G401.6 (cell line): ENCODE measurements at regions not wholly inside any gene's neighbourhood (a gene's known extent, or its start where the extent isn't known, plus 50 kb on each side); places are given as distances from the start of the nearest gene placed in this dataset.

Experiments
- FAIRE-seq: peaks from 2 replicates; lab custom pipeline; 2012; peaks lifted over from hg19 to GRCh38; lab: Jason Lieb, UNC

DNA sequence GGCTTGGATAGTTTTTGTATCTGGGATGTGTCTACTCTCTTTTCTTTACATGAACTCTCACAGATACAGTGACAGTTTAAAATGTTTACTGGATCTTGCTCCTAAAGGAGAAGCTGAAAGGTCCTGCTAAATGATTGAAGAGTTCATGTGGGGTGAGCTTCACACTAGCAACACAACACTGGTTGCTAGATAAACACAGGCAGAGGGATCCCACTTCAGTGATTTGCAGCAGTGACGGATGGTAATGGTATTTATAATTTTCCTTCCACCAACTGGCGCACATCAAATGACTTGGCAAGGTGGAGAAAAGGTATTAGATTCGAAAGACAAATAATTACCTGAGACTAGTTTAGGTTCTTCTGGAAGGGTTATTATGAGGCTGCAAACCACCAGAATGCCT lies 270.2 kb downstream of the TBX15 start:
- no peak for FAIRE-seq

DNA sequence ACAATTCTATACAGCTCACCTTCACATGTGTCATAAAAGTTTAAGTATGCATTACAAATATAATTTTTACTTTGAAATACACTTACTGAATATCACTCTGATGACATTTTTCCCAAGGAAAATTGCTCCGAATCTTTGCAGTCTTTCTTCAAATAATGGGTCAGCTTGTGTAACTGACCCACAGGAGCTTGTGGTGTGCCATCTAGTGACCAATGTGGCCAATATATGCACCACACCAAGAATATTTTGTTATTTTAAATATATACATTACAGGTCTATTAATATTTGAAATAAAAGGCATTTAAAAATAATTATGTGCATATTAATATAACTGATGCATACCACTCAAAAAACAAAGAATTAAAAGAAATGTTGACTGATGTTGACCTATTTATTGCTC lies 271.4 kb downstream of the TBX15 start:
- FAIRE-seq, result no peak

DNA sequence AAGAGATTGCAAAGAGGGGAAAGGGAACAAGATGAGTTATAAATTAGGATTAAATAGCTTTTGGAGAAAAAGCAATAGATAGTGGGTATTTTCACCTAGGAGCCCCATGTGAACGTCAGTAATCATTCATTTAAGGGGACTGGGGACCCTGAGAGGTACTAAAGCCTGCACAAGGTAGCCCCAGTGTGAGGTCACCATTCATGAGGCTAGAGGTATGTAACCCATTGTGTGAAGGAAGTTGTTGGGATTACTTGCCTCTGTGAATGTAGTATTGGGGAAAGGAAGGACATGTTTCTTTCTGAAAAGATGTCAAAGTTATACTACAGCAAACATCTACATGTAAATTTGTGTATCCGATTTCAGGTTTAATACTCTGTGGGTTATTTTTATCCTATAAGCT lies 276.8 kb downstream of the TBX15 start:
- FAIRE-seq, result no peak

DNA sequence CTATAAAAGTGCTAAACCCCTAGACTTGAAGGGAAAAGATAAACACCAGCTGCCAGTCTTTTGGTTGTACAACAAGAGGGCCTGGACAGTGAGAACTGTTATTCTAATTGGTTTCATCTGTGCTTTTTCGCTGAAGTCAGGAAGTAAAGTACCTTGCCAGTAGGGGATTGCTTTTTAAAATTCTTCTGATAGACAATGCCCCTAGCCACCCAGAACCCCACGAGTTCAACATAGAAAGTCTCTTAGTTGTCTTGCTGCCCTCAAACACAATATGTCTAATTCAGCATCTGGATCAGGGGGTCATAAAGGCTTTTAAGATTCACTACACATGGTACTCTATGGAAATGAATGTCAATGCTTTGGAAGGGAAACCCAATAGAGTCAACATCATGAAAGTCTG lies 289.2 kb downstream of the TBX15 start:
- no peak for FAIRE-seq

DNA sequence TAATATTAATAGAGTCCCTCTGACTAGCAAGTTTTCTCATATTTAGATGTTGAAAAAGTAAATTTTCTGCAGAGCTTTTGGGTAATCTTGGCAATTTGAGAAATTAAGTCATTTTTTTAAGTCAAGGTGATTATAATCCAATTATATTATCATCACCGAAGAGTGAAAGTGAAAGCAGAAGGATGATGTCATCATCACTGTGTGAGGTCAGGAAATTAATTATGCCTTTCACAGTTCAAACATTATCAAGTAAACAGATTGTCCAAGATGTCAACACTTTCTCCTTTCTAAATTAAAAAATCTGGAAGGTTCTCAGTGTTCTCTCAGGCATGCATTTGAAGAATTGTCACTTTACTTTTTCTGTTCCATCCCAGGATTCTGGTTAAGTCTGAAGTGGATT lies 296.0 kb downstream of the TBX15 start:
- no peak for FAIRE-seq

DNA sequence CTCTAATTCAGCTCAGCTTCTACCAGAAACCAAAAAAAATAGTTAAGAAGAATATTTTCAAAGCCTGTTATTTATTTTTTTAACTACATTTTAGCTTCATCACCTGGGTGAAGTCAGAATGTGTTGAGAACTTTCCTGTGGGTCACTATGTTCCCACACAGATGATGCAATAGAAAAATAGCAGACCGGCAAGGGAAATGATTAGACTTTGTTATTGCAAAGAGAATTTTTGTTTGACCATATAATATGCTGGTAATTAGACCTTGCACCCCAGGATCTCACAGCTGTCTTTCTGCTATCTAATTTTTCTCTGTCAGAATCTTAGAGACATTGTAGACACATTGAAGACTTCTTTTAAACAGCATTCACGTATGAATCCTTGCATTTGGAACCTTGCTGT lies 299.3 kb downstream of the TBX15 start:
- no peak for FAIRE-seq

DNA sequence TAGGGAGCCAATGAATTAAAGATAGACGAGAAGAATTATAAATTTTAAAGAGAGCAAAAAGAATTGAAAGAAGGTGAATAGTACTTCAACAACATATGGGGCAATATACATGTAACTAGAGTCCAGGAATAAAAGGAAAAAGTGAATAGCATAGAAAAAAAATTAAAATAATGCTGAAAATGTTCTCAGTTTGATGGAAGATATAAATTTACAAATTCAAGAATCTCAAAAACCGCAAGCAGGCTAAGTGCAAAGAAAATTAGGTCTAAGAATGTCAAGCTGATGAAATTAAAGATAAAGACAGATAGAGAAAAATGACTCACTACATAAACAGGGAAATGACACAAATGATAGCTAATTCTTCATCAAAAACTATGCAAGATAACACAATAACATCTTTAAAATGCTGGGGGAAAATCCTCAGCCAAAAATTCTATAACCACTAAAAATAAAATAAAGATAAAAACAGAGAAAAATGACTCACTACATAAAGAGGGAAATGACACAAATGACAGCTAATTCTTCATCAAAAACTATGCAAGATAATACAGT lies 326.3 kb downstream of the TBX15 start:
- FAIRE-seq, result no peak

DNA sequence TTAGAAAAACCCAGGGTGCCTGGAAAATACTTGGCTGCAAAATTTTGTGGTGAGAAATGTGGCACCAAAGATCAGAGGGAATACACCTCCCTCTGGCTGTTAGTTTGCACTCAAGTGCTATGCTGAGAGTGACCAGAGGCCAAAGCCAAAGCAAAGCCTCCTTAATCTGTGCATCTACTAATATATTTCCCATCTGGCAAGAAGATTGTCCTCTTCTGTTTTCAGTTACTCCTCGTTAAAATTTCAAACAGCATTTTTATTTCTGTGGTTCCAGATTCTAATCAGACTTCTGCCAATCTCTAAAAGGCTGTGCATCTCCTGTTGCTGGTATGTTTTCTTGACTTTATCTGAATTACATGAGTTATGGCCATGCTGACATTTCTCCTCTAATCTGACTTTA lies 327.4 kb downstream of the TBX15 start:
- no peak for FAIRE-seq

DNA sequence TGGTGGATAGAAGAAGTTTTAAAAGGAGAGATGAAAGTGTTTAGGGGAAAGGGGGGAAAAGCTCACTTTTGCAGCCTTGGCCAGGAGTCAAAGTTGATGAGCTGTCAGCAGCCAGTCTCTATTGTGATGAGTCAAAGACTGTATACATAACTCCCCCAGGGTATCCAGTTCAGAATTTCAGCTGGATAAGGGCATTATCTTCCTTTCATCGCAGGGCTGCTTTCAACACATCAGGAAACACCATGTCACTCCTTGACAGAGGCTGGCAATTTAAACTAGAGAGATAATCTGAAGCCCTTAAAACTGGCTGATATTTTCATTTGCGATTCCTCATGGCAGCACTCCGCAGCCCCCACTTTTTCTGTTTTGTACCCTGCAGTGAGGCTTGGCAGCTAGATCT lies 328.5 kb downstream of the TBX15 start:
- FAIRE-seq, result no peak

DNA sequence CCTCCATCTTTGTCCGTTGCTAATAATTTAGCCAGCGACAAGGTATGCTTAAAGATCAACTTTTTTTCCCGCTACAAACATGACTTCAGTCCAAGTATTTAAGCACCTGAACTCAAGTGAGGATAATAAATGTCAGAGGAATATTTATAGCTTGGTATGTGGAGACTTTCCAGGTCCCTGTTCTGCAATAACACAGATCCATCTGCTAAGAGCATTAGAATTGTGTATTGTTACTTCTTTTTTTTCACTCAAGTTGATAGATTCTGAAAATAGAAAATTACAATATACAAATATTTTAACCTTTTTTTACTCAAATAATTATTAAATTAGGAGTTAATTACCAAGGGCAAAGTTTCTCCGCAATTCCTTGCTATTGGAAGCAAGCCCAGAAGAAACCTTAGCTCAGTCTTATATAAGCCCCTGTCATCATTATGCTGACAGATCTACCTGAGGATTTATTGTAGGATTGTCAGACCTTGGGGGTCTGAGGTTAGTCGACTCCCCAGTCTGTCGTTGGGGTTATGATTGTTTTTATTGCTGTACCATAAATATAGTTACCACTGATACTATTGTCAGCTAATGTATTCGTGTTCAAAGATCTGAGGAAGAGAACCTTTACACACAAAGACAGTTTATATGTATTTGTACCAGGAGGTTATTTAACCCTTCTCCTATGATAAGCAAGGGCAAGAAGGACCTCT lies 337.9 kb downstream of the TBX15 start:
- no peak for FAIRE-seq

DNA sequence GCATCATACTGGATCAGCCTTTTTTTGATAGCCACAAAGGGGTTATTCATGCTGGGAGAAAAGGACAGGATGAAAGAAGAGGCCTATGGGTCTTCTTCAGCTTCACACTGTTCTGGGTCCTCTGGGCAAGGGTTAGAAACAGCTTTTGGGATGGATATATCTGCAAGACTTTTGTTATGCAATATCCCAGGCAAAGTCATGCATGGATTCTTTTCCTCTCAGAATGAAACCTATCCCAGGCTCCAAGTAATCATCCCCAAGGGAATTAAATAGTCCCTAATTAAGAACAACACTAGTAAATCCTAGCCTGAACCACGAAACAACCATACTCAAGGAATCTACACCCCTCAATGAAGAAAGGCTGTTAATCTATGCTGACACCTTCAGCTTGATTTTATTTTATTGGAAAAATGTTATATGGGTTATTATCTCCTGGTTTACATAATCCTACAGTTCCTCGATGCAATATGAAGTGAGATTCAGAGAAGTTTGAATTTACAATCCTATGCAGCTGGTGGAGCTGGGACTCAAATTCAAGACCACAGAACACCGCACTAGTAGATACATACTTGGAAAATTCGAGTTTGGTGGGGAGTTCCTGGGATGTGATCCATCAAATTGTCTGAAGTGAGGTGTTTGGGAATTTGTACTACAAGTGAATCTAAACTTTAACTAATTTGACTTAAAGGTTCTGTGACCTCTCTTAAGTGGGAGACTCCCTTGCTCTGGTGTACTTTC lies 338.6 kb downstream of the TBX15 start:
- FAIRE-seq, result no peak

DNA sequence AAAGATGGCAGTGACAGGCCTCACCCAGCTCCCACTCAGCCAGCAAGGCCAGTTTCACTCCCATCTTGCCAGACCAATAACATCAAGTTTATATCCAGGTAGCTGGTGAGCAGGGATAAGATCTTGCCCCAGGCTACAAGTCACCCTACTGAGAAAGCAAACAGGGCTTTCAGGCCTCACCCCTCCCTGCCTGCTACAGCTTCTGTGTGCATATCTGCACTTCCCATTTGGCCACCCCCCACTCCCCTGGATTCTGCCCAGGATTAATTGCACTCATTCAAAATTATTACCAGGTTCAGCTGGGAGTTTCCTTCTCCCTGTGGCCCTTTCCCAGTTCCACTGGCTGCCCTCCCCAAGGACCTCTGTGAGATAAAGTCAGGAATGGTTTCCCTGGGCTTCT lies 352.1 kb downstream of the TBX15 start:
- no peak for FAIRE-seq

DNA sequence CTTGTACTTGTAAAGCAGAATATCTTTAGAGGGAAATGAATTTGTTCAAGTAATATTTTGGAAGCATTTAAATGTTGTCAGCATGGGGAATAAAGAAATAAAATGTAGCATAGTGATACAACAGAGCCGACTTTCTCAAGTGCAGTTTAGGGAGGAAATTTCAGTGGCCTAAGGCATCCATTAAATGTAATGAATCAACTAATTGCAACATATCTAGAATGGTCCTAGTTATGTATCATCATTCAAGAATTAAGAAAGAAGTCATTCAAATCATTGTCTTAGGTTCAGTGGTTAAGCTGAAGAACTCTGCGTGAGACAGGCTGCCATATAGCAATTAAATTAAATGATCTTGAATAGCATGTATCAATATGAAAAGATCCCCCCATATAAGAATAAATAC lies 360.7 kb downstream of the TBX15 start:
- no peak for FAIRE-seq

DNA sequence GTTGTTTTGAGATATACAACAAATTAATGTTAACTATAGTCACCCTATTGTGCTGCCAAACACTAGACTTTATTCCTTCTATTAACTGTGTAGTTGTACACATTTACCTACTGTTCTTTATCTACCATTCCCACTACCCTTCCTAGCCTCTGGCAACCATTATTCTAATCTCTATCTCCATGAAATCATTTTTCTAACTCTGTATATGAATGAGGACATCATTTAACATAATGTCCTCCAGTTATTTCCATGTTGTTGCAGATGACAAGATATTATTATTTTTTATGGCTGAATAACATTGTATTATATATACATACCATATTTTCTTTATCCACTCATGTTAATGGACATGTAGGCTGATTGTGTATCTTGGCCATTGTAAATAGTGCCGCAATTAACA lies 366.3 kb downstream of the TBX15 start:
- no peak for FAIRE-seq

DNA sequence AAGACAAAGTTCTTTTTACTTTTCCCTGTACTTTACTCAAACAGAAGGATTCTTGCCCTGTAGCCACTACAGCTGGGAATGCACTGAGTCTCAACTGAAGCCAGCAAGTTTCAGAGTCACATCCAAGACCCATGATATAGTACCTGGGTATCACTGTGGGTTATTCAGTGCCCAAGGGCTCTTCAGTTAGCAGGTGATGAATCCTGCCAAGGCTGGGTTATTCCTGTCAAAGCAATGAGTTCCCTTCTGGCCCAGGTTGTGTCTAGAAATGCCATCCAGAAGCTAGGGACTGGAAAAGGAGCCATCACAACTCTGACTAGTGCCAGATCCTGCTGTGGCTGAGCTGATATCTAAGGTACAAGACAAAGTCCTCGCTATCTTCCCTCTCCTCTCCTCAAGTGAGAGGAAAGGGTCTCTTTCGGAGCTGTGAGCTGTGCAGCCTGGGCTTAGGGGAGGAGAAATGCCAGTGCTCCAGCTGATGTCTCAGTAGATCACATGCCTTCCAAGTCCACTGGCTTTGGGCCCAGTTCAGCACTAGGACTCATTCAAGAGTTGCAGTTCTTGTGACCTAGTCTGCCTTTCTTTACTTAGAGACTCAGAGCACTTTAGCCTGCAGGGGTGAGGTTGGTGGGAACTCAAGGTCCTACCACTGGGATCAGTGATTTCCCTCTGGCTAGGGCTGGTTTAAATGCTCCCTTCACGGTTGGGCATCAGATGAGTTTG lies 369.4 kb downstream of the TBX15 start:
- FAIRE-seq, result no peak

DNA sequence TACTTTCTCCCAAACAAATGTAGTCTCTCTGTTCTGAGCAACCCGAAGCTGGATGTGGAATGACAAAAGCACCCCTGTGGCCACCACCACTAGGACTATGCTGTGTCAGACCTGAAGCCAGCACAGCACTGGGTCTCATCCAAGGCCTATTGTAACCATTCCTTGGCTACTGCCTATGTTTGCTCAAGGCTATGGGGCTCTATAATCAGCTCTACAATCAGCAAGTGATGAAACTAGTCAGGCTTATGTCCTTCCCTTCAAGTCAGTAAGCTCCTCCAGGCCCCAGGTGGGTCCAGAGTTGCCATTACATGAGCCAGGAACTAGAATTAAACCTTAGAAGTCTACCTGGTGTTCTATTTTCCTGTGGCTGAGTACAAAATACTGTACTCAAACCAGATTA lies 370.2 kb downstream of the TBX15 start:
- no peak for FAIRE-seq

DNA sequence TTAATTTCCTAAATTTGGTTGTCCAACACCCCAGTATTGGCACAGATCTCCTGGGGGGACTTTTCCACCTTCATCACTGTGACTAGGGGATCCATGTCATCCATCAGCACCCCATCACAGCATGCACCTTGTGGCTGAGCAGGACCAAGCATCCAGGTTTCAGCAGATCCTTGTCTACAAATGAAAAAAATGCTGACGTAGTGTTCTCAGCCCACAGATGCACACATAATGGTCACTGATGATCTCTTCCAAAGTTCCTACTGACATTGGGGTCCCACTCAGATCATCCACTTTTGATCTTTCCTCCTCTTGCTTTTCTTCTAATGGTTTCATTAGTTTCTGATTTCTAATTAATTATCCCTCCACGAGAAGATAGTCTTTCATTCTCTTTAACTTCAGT lies 373.1 kb downstream of the TBX15 start:
- no peak for FAIRE-seq

DNA sequence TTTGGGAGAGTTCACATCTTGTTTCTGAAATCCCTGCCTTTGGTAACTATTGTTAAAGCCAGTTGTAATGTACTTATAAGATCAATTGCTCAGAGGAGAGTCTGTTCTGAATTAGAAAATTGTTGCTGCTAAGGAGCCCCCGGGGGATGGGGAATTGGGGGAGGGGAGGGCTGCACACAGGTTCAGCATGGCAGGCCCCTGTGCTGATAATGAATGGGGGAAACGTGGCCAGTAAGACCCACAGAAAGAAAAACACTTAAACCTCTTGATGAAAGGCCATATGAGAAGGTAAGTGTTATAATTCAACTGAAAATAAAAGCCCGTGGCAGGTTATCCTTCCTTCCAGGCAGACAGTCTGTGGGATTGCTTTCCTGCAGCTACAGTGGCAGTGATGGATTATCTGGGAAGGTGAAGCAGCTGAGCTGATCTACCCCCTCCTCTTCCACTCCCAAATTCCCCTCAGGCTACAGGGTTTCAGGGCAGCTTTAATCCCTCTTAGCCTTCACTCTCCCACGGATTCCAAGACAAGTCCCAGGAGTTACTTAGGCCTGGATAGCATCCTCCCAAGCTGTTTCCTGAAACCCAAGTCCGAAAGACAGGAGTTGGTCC lies 398.8 kb downstream of the TBX15 start:
- FAIRE-seq, result no peak

DNA sequence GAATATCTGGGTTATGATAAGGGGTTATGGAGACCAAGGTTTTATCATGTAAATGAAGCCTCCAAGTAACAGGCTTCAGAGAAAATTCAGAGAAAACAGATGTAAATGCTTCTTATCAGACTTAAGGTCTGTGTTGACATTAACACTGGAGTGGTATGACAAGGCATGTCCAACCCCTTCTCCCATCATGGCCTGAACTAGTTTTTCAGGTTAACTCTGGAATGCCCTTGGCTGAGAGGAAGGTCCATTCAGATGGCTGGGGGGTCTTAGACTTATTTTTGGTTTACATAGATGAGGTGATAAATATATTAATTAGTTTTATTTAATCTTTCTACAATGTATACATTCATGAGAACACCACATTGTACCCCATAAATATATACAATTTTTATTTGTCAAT lies 399.6 kb downstream of the TBX15 start:
- no peak for FAIRE-seq

DNA sequence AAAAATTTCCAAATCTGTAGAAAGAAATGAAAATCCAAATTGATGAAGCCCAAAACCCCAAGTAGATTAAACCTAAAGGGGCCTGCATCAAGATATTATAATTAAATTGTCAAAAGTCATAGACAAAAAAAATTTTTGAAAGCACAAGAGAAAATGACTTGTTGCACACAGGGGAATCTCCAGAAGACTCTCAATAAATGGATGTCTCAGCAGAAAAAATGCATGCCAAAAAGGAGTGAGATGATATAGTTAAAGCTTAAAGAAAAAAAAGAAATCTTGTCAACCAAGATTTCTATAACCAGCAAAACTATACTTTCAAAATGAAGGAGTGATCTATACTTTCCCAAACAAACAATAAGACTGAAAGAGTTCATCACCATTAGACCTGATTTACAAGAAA lies 393.2 kb upstream of the SPAG17 start:
- no peak for FAIRE-seq

DNA sequence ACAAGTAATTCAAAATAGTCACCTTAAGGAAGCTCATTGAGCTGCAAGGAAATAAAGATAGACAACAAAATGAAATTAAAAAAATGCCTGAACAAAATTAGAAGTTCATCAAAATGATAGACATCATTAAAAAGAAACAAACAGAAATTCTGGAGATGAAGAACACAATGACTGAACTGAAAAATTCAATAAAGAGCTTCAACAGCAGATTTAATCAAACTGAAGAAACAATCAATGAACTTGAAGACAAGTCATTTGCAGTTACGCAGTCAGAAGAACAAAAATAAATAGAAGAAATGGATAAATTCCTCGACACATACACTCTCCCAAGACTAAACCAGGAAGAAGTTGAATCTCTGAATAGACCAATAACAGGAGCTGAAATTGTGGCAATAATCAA lies 390.0 kb upstream of the SPAG17 start:
- FAIRE-seq, result no peak

DNA sequence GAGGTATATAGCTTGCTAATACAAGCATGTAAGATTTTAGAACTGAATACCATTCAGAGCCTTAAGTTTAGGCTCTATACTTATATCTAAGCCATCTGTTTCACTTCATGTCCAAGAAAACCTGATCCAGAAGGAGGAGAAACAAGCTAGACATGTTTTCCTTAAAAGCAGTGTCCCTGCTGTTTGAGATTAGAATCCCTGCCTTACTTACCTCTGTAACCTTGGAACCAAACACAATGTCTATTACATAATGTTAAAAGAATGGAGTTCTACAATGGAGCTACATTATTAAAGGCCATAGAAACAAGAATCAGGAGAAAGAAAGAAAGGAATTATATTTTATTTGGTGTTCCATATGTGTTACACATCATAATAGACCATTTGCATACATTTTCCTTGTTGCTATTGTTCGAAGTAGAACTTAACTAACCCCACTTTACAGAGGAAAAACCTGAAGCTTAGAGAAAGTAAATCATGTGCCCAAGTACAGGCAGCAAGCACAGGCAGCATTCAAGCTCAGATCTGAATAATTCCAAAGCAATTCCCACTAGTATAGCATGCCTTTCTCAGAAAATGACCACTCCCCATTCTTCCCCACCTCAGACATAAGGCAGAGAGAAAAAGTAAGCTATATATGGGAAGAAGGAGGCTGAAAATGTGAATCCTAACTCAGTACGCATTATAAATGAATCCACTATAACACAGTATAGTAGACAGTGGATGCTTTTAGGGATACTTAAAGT lies 380.1 kb upstream of the SPAG17 start:
- no peak for FAIRE-seq
